A673 (cell line): ENCODE measurements at regions not wholly inside any gene's neighbourhood (a gene's known extent, or its start where the extent isn't known, plus 50 kb on each side); places are given as distances from the start of the nearest gene placed in this dataset.

ENCODE experiments used
- BruUV-seq: library from RNA; stranded (reverse); fragments of 400-500 nt; replicated peaks from 2 replicates; lab custom pipeline; 2021; lab: Mats Ljungman, UMichigan
- CTCF ChIA-PET: fragments of 300-600 bp; sonication (Branson Sonifier 250); formaldehyde crosslinking; loops from one replicate; lab custom pipeline; 2022; ENCODE audit warnings: antibody characterized with exemption; lab: Charles Lee
- POLR2A ChIA-PET: fragments of 300-600 bp; sonication (Branson Sonifier 250); formaldehyde crosslinking; loops from one replicate; lab custom pipeline; 2022; ENCODE audit warnings: antibody characterized with exemption; ENCODE audit not compliant: low non-redundant PET; lab: Charles Lee
- DNase-seq: peaks from one replicate; pipeline ENCODE4 v3.0.0-alpha.2; 2015; ENCODE audit warnings: low spot score
- H3K27ac ChIP-seq: fragments of 200-600 bp; sonication (generic); 2 replicates; pipeline ENCODE4 v1.5.1; 2016; ENCODE audit warnings: mixed run types, low read depth, mild to moderate bottlenecking, mixed read lengths, antibody characterized with exemption, low read length; ENCODE audit not compliant: poor library complexity, severe bottlenecking
- H3K27me3 ChIP-seq: fragments of 200-600 bp; sonication (generic); replicated peaks from 2 replicates; pipeline ENCODE4 v1.6.1; 2017; ENCODE audit warnings: mixed run types, low read depth, mild to moderate bottlenecking, mixed read lengths, antibody characterized with exemption, low read length; ENCODE audit not compliant: insufficient read depth, poor library complexity
- H3K36me3 ChIP-seq: fragments of 200-600 bp; sonication (generic); 2 replicates; pipeline ENCODE4 v1.6.1; 2016; ENCODE audit warnings: mixed run types, mild to moderate bottlenecking, mixed read lengths, antibody characterized with exemption, low read length; ENCODE audit not compliant: insufficient read depth, poor library complexity, severe bottlenecking
- H3K4me1 ChIP-seq: fragments of 200-600 bp; sonication (generic); 2 replicates; pipeline ENCODE4 v1.6.1; 2017; ENCODE audit warnings: mixed run types, mild to moderate bottlenecking, mixed read lengths, antibody characterized with exemption, low read length; ENCODE audit not compliant: insufficient read depth, poor library complexity, severe bottlenecking
- H3K4me3 ChIP-seq: fragments of 200-600 bp; sonication (generic); 2 replicates; pipeline ENCODE4 v1.5.1; 2016; ENCODE audit warnings: low read depth, mixed run types, mild to moderate bottlenecking, mixed read lengths, low read length; ENCODE audit not compliant: poor library complexity, severe bottlenecking
- H3K9me3 ChIP-seq: fragments of 200-600 bp; sonication (generic); 2 replicates; pipeline ENCODE4 v1.6.1; 2016; ENCODE audit warnings: mixed run types, low read depth, mild to moderate bottlenecking, mixed read lengths, antibody characterized with exemption, low read length; ENCODE audit not compliant: poor library complexity, severe bottlenecking
- CTCF ChIP-seq: fragments of 300-800, 200-600 bp; sonication (generic); conservative IDR thresholded peaks from 2 replicates; pipeline ENCODE4 v1.5.1; 2017; ENCODE audit warnings: low read depth, mild to moderate bottlenecking, antibody characterized with exemption, low read length, moderate library complexity, mixed read lengths
- EZH2 ChIP-seq: fragments of 200-600 bp; sonication (generic); IDR thresholded peaks from 2 replicates; pipeline ENCODE4 v1.6.1; 2017; ENCODE audit warnings: borderline replicate concordance, low read depth, mild to moderate bottlenecking, mixed read lengths, antibody characterized with exemption, low read length; ENCODE audit not compliant: poor library complexity, severe bottlenecking
- intact Hi-C: fragments of 100-400 bp; cut with micrococcal nuclease; formaldehyde crosslinking; loops from one replicate; pipeline ENCODE4 v1.10.0; 2022; ENCODE audit not compliant: unreplicated experiment

- H3K27me3 ChIP-seq: no peaks in the 10 kb centered on the region
- no peak for DNase-seq
- intact Hi-C loops: no loop called here
- H3K4me1 ChIP-seq: no peaks in the 10 kb centered on the region
- CTCF ChIA-PET: no interaction called here
- BruUV-seq: no TSS peak
- H3K27ac ChIP-seq: no peak overlapping the region
- H3K36me3 ChIP-seq: no peaks in the 10 kb centered on the region
- TF ChIP-seq CTCF (no peak), EZH2 (no peak)
- no peak overlapping the region for H3K4me3 ChIP-seq
- H3K9me3 ChIP-seq: no peaks in the 10 kb centered on the region
- POLR2A ChIA-PET: no interaction called here
Observed at GRCh38 chr12:42918443-42918842, 328.9 kb upstream of the PRICKLE1 start.

- TF ChIP-seq EZH2: no peak
- no peak for TF ChIP-seq CTCF
- ChIA-PET CTCF (no interaction called here), POLR2A (no interaction called here)
- Histone ChIP-seq H3K4me3 (no peak overlapping the region), H3K4me1 (no peaks in the 10 kb centered on the region), H3K36me3 (no peaks in the 10 kb centered on the region), H3K27me3 (no peaks in the 10 kb centered on the region), H3K9me3 (no peaks in the 10 kb centered on the region), H3K27ac (no peak overlapping the region)
- intact Hi-C loops: no loop called here
- BruUV-seq: no TSS peak
- DNase-seq: no peak
Observed at GRCh38 chr12:42916143-42916542, 326.6 kb upstream of the PRICKLE1 start.

- ChIA-PET POLR2A (no interaction called here), CTCF (no interaction called here)
- no TSS peak for BruUV-seq
- DNase-seq: no peak
- H3K4me3 ChIP-seq: no peak overlapping the region
- no peaks in the 10 kb centered on the region for H3K4me1 ChIP-seq
- no peaks in the 10 kb centered on the region for H3K9me3 ChIP-seq
- TF ChIP-seq CTCF (no peak), EZH2 (no peak)
- no peaks in the 10 kb centered on the region for H3K27me3 ChIP-seq
- intact Hi-C loops: no loop called here
- H3K27ac ChIP-seq: no peak overlapping the region
- no peaks in the 10 kb centered on the region for H3K36me3 ChIP-seq
Observed at GRCh38 chr12:42915426-42915825, 325.9 kb upstream of the PRICKLE1 start.
